SK-N-SH treated with all-trans-retinoic acid at 6 μM for 48 hours (cell line): ENCODE measurements at regions not wholly inside any gene's neighbourhood (a gene's known extent, or its start where the extent isn't known, plus 50 kb on each side); places are given as distances from the start of the nearest gene placed in this dataset.
A peak's percentile ranks its signal among the peaks of the same experiment; 100 is the strongest.

ENCODE experiments used
- ATAC-seq: fragments of 200-7000 bp; cut with Tn5 transposase; 3 replicates; pipeline ENCODE4 v1.9.1; 2020; ENCODE audit warnings: mild to moderate bottlenecking, moderate library complexity
- ARNTL ChIP-seq: fragments of 450-650 bp; formaldehyde crosslinking; IDR thresholded peaks from 2 replicates; pipeline ENCODE4 v1.5.0; 2020; ENCODE audit warnings: low read depth, mild to moderate bottlenecking, moderate library complexity, borderline replicate concordance
- BACH2 ChIP-seq: fragments of 250-450 bp; sonication (Bioruptor Pico); IDR thresholded peaks from 2 replicates; pipeline ENCODE4 v1.9.0; 2021; ENCODE audit warnings: mild to moderate bottlenecking, borderline replicate concordance
- CREB5 ChIP-seq: fragments of 250-450 bp; sonication (Bioruptor Pico); IDR thresholded peaks from 2 replicates; pipeline ENCODE4 v1.5.1; 2020; ENCODE audit warnings: low read depth, mild to moderate bottlenecking, moderate library complexity
- CSDC2 ChIP-seq: fragments of 250-450 bp; sonication (Bioruptor Pico); IDR thresholded peaks from 2 replicates; pipeline ENCODE4 v1.5.0; 2020; ENCODE audit warnings: mild to moderate bottlenecking, moderate library complexity
- GLIS3 ChIP-seq: fragments of 250-450 bp; sonication (Bioruptor Pico); IDR thresholded peaks from 2 replicates; pipeline ENCODE4 v1.5.0; 2020; ENCODE audit warnings: mild to moderate bottlenecking, moderate library complexity
- ISL1 ChIP-seq: fragments of 250-450 bp; sonication (Bioruptor Pico); IDR thresholded peaks from 2 replicates; pipeline ENCODE4 v2.1.2; 2022; ENCODE audit warnings: mild to moderate bottlenecking, moderate library complexity
- POU6F1 ChIP-seq: fragments of 250-450 bp; sonication (Bioruptor Pico); IDR thresholded peaks from 2 replicates; pipeline ENCODE4 v1.8.0; 2021; ENCODE audit warnings: low read depth, mild to moderate bottlenecking, moderate library complexity, borderline replicate concordance
- RARB ChIP-seq: fragments of 250-450 bp; sonication (Bioruptor Pico); IDR thresholded peaks from 2 replicates; pipeline ENCODE4 v1.8.0; 2021; ENCODE audit warnings: mild to moderate bottlenecking, moderate library complexity
- SNAI2 ChIP-seq: fragments of 250-450 bp; sonication (Bioruptor Pico); IDR thresholded peaks from 2 replicates; pipeline ENCODE4 v1.5.0; 2020; ENCODE audit warnings: mild to moderate bottlenecking, moderate library complexity
- TCF4 ChIP-seq: fragments of 250-450 bp; sonication (Bioruptor Pico); IDR thresholded peaks from 2 replicates; pipeline ENCODE4 v1.8.0; 2021; ENCODE audit warnings: mild to moderate bottlenecking, moderate library complexity, borderline replicate concordance
- ZFP30 ChIP-seq: fragments of 450-650 bp; formaldehyde crosslinking; IDR thresholded peaks from 2 replicates; pipeline ENCODE4 v1.5.0; 2022; ENCODE audit warnings: mild to moderate bottlenecking, moderate library complexity
- ZNF565 ChIP-seq: fragments of 450-650 bp; formaldehyde crosslinking; conservative IDR thresholded peaks from 2 replicates; pipeline ENCODE4 v1.5.0; 2020; ENCODE audit warnings: low read depth, mild to moderate bottlenecking, moderate library complexity
- ZNF70 ChIP-seq: fragments of 450-650 bp; formaldehyde crosslinking; IDR thresholded peaks from 2 replicates; pipeline ENCODE4 v1.5.0; 2020; ENCODE audit warnings: mild to moderate bottlenecking, moderate library complexity
- ZNF8 ChIP-seq: fragments of 450-650 bp; formaldehyde crosslinking; IDR thresholded peaks from 2 replicates; pipeline ENCODE4 v1.5.0; 2020; ENCODE audit warnings: mild to moderate bottlenecking, moderate library complexity
- TF ChIP-seq, protein P1 (sequence below): fragments of 250-450 bp; sonication (Bioruptor Pico); IDR thresholded peaks from 2 replicates; pipeline ENCODE4 v1.5.1; 2021; ENCODE audit warnings: mild to moderate bottlenecking, moderate library complexity
- TF ChIP-seq, protein P2 (sequence below): fragments of 250-450 bp; sonication (Bioruptor Pico); IDR thresholded peaks from 2 replicates; pipeline ENCODE4 v1.5.0; 2020; ENCODE audit warnings: mild to moderate bottlenecking, moderate library complexity

- ATAC-seq: no peak
- TF ChIP-seq, protein P1, sequence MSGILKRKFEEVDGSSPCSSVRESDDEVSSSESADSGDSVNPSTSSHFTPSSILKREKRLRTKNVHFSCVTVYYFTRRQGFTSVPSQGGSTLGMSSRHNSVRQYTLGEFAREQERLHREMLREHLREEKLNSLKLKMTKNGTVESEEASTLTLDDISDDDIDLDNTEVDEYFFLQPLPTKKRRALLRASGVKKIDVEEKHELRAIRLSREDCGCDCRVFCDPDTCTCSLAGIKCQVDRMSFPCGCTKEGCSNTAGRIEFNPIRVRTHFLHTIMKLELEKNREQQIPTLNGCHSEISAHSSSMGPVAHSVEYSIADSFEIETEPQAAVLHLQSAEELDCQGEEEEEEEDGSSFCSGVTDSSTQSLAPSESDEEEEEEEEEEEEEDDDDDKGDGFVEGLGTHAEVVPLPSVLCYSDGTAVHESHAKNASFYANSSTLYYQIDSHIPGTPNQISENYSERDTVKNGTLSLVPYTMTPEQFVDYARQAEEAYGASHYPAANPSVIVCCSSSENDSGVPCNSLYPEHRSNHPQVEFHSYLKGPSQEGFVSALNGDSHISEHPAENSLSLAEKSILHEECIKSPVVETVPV (CRISPR knock-in tag): no peak
- no peak for TF ChIP-seq BACH2
- no peak for TF ChIP-seq CREB5 (CRISPR knock-in tag)
- no peak for TF ChIP-seq RARB
- TF ChIP-seq POU6F1 (CRISPR knock-in tag): no peak
- TF ChIP-seq TCF4: no peak
- TF ChIP-seq CSDC2 (CRISPR knock-in tag): no peak
- no peak for TF ChIP-seq ISL1 (CRISPR knock-in tag)
- TF ChIP-seq SNAI2 (CRISPR knock-in tag): no peak
- no peak for TF ChIP-seq GLIS3 (CRISPR knock-in tag)
Measured at GRCh38 chr4:182014164-182014563, 229.0 kb upstream of the TENM3 start.

GRCh38 chr4:182015014-182015413 lies 228.2 kb upstream of the TENM3 start:
- ATAC-seq: no peak
- TF ChIP-seq BACH2: no peak
- TF ChIP-seq, protein P2, sequence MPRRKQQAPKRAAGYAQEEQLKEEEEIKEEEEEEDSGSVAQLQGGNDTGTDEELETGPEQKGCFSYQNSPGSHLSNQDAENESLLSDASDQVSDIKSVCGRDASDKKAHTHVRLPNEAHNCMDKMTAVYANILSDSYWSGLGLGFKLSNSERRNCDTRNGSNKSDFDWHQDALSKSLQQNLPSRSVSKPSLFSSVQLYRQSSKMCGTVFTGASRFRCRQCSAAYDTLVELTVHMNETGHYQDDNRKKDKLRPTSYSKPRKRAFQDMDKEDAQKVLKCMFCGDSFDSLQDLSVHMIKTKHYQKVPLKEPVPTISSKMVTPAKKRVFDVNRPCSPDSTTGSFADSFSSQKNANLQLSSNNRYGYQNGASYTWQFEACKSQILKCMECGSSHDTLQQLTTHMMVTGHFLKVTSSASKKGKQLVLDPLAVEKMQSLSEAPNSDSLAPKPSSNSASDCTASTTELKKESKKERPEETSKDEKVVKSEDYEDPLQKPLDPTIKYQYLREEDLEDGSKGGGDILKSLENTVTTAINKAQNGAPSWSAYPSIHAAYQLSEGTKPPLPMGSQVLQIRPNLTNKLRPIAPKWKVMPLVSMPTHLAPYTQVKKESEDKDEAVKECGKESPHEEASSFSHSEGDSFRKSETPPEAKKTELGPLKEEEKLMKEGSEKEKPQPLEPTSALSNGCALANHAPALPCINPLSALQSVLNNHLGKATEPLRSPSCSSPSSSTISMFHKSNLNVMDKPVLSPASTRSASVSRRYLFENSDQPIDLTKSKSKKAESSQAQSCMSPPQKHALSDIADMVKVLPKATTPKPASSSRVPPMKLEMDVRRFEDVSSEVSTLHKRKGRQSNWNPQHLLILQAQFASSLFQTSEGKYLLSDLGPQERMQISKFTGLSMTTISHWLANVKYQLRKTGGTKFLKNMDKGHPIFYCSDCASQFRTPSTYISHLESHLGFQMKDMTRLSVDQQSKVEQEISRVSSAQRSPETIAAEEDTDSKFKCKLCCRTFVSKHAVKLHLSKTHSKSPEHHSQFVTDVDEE: no peak
- TF ChIP-seq ZFP30 (CRISPR knock-in tag): no peak
- TF ChIP-seq CREB5 (CRISPR knock-in tag): no peak
- TF ChIP-seq ZNF8 (CRISPR knock-in tag): no peak
- TF ChIP-seq POU6F1 (CRISPR knock-in tag): no peak
- TF ChIP-seq RARB: no peak
- TF ChIP-seq ARNTL (CRISPR knock-in tag): no peak
- no peak for TF ChIP-seq SNAI2 (CRISPR knock-in tag)
- no peak for TF ChIP-seq ZNF565 (CRISPR knock-in tag)
- TF ChIP-seq, all 23 proteins: peak for 0

GRCh38 chr4:182015893-182016292 lies 227.3 kb upstream of the TENM3 start:
- TF ChIP-seq ZNF70 (CRISPR knock-in tag) (no peak), GLIS3 (CRISPR knock-in tag) (no peak), ISL1 (CRISPR knock-in tag) (peak; percentile 51; the same call in 1 of the 2 replicates), ARNTL (CRISPR knock-in tag) (no peak), RARB (no peak), CREB5 (CRISPR knock-in tag) (peak; percentile 53; the same call in 1 of the 2 replicates), TCF4 (no peak)
- ATAC-seq: no peak
